HFF-Myc (cell line): ENCODE measurements at regions not wholly inside any gene's neighbourhood (a gene's known extent, or its start where the extent isn't known, plus 50 kb on each side); places are given as distances from the start of the nearest gene placed in this dataset.

ENCODE experiments used
- DNase-seq: peaks from one replicate; pipeline ENCODE4 v3.0.0-alpha.2; 2011; ENCODE audit warnings: low read depth; ENCODE audit errors: extremely low read depth
- H3K4me3 ChIP-seq: replicated peaks from 2 replicates; pipeline ENCODE4 v1.5.1; 2011; ENCODE audit warnings: low read depth, mild to moderate bottlenecking, control low read depth, low read length
- CTCF ChIP-seq: IDR thresholded peaks from 2 replicates; pipeline ENCODE4 v1.5.1; 2012; ENCODE audit warnings: mild to moderate bottlenecking, low read depth, low read length, control low read depth; ENCODE audit errors: missing control alignments

- H3K4me3 ChIP-seq = no peak overlapping the region
- no peak for TF ChIP-seq CTCF
- no peak for DNase-seq
These were observed 108.4 kb upstream of the PALS2 start for GRCh38 chr7:24464861-24465260.

GRCh38 chr7:24466168-24466768, 107.0 kb upstream of the PALS2 start:
- no peak for TF ChIP-seq CTCF
- no peak overlapping the region for H3K4me3 ChIP-seq
- DNase-seq = no peak

GRCh38 chr7:24469118-24469517, 104.1 kb upstream of the PALS2 start:
- TF ChIP-seq CTCF = no peak
- no peak for DNase-seq
- H3K4me3 ChIP-seq = no peak overlapping the region

GRCh38 chr7:24472093-24472492, 101.2 kb upstream of the PALS2 start:
- no peak overlapping the region for H3K4me3 ChIP-seq
- DNase-seq = no peak
- TF ChIP-seq CTCF = no peak

GRCh38 chr7:24475166-24475961, 97.9 kb upstream of the PALS2 start:
- no peak for TF ChIP-seq CTCF
- no peak for DNase-seq
- H3K4me3 ChIP-seq = no peak overlapping the region

- TF ChIP-seq CTCF = no peak
- DNase-seq = no peak
- H3K4me3 ChIP-seq = no peak overlapping the region
These were observed 97.0 kb upstream of the PALS2 start for GRCh38 chr7:24476227-24476626.
